ENCODE measurements at regions not wholly inside any gene's neighbourhood (a gene's known extent, or its start where the extent isn't known, plus 50 kb on each side); places are given as distances from the start of the nearest gene placed in this dataset.

DNA sequence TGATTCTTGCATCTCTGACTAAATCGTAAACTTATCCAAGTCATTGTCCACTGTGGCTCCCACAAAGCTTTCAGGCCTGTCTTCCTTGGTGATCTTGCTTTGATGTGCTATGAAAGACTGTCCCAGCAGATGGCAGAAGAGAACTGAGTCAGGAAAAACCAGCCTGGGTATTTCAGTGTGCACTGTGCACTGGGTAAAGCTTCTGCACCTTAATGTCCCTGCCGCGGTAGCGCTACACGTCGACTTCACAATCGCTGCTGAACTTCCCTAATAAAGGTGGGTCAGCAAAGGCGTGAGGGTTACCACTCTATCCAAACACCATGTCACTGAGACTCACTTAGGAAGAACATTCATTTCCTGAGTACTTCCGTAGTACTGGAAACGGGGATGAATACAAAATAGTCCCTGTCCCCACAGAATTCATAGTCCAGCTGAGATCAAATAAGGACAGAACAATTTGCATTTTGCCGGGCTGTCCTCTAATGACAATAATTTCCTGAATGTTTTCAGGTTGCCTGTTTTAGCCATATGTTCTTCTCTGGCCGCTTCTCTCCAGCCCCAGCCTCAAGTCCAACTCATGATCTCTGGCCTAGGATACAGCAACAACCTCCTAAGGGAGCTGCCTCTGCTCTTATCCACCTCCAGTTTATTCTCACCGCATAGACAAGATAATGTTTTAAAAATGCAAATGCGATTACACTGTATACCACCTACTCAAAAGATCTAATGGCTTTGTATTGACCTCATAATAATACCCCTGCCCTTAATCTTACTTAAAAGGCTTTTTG is 83.6 kb upstream of the AKAP13 start:
- H2AFZ ChIP-seq (ENCODE audit: low read depth): peak overlapping the region; percentile 47; the same call in 1 of the 2 replicates
- peak; percentile 70 for DNase-seq
- H3K4me2 ChIP-seq: peak overlapping the region; percentile 41; the same call in 1 of the 2 replicates
- no peaks in the 10 kb centered on the region for H3K36me3 ChIP-seq (replicated peaks in 1 of 2; ENCODE audit: control insufficient read depth in 1 of 2, insufficient read depth in 2 of 2, low read length in 1 of 2)
- peak overlapping the region; percentile 13 to 28; a peak in 2 of 4 replicates for H3K4me3 ChIP-seq (ENCODE audit: low read depth in 2 of 2, low read length in 1 of 2)
- H3K27me3 ChIP-seq (ENCODE audit: insufficient read depth): no peaks in the 10 kb centered on the region
- H3K79me2 ChIP-seq (ENCODE audit: insufficient read depth): no peaks in the 10 kb centered on the region
- POLR2A ChIA-PET: no interaction called here
- 33% methylated on average over 14 of the region's 14 CpGs for WGBS (ENCODE audit: low lambda C conversion rate)
- TF ChIP-seq, protein P1, sequence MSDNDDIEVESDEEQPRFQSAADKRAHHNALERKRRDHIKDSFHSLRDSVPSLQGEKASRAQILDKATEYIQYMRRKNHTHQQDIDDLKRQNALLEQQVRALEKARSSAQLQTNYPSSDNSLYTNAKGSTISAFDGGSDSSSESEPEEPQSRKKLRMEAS (IDR thresholded peaks at IDR 0.05; ENCODE audit: low read depth): no peak
- TF ChIP-seq NFIC (IDR thresholded peaks at IDR 0.05; ENCODE audit: borderline replicate concordance) (no peak), MXI1 (IDR thresholded peaks at IDR 0.05; ENCODE audit: low read depth, low read length) (peak; percentile 13; the same call in 1 of the 2 replicates), JUND (IDR thresholded peaks at IDR 0.05) (no peak), GABPA (IDR thresholded peaks at IDR 0.05; ENCODE audit: low read depth) (no peak), RAD21 (IDR thresholded peaks at IDR 0.05; ENCODE audit: low read length) (peak; percentile 94), FOSL2 (IDR thresholded peaks at IDR 0.05; ENCODE audit: borderline replicate concordance, low read depth) (no peak), RCOR1 (IDR thresholded peaks at IDR 0.05; ENCODE audit: low read length) (no peak), YY1 (IDR thresholded peaks at IDR 0.05; ENCODE audit: low read depth) (no peak), FOXJ3 (CRISPR knock-in tag; IDR thresholded peaks at IDR 0.05) (no peak), SMC3 (IDR thresholded peaks at IDR 0.05; ENCODE audit: low read depth, low read length) (peak; percentile 85)
- TF ChIP-seq, protein P2, sequence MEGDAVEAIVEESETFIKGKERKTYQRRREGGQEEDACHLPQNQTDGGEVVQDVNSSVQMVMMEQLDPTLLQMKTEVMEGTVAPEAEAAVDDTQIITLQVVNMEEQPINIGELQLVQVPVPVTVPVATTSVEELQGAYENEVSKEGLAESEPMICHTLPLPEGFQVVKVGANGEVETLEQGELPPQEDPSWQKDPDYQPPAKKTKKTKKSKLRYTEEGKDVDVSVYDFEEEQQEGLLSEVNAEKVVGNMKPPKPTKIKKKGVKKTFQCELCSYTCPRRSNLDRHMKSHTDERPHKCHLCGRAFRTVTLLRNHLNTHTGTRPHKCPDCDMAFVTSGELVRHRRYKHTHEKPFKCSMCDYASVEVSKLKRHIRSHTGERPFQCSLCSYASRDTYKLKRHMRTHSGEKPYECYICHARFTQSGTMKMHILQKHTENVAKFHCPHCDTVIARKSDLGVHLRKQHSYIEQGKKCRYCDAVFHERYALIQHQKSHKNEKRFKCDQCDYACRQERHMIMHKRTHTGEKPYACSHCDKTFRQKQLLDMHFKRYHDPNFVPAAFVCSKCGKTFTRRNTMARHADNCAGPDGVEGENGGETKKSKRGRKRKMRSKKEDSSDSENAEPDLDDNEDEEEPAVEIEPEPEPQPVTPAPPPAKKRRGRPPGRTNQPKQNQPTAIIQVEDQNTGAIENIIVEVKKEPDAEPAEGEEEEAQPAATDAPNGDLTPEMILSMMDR (IDR thresholded peaks at IDR 0.05): peak; percentile 78
- TF ChIP-seq, protein P3, sequence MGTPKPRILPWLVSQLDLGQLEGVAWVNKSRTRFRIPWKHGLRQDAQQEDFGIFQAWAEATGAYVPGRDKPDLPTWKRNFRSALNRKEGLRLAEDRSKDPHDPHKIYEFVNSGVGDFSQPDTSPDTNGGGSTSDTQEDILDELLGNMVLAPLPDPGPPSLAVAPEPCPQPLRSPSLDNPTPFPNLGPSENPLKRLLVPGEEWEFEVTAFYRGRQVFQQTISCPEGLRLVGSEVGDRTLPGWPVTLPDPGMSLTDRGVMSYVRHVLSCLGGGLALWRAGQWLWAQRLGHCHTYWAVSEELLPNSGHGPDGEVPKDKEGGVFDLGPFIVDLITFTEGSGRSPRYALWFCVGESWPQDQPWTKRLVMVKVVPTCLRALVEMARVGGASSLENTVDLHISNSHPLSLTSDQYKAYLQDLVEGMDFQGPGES (IDR thresholded peaks at IDR 0.05; ENCODE audit: low read depth, low read length): no peak
- H3K9me2 ChIP-seq: no peaks in the 10 kb centered on the region
- H3K27ac ChIP-seq (ENCODE audit: low read depth in 2 of 2, low read length in 1 of 2): no peak overlapping the region
- no peaks in the 10 kb centered on the region; a peak in 1 of 4 replicates for H3K4me1 ChIP-seq (ENCODE audit: control insufficient read depth in 1 of 2, insufficient read depth in 2 of 2, low read depth in 1 of 2, low read length in 1 of 2)
- CTCF ChIA-PET: interaction anchor here (0.6 to 2.2 kb wide), 72 partner anchors 8 to 709 kb away, joined by 3 to 21 read pairs (median 4); no protein-coding TSS in a partner anchor
- no peaks in the 10 kb centered on the region for H3K9me3 ChIP-seq
- H3K9ac ChIP-seq: no peak overlapping the region
- H4K20me1 ChIP-seq (ENCODE audit: insufficient read depth): no peaks in the 10 kb centered on the region
- no peaks in the 10 kb centered on the region for H3F3A ChIP-seq (replicated peaks; ENCODE audit: insufficient read depth)

DNA sequence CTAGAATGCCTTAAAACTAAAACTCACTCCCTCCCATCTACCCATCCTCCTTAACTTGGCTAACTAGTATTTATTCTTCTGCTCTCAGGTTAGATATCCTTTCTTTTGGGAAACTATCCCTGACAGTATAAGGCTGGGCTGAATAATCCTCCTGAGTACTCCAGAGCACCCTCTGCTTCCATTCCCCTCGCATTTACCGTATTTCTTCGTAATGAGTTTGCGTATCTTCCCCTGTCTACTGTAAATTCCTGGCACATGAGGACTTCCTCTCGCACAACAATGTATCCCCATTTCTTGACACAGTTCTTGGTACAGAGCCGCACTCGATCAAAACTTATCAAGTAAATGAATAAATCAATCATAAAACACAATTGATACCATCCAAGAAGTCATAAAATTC is 82.9 kb upstream of the AKAP13 start:
- TF ChIP-seq RFX5 (IDR thresholded peaks at IDR 0.05; ENCODE audit: low read length): no peak
- no peak for TF ChIP-seq RAD21 (IDR thresholded peaks at IDR 0.05; ENCODE audit: low read length)
- no peak for TF ChIP-seq RCOR1 (IDR thresholded peaks at IDR 0.05; ENCODE audit: low read length)
- TF ChIP-seq TEAD4 (IDR thresholded peaks at IDR 0.05; ENCODE audit: borderline replicate concordance, insufficient read depth): no peak
- no peak for TF ChIP-seq MXI1 (IDR thresholded peaks at IDR 0.05; ENCODE audit: low read depth, low read length)
- TF ChIP-seq, protein P4, sequence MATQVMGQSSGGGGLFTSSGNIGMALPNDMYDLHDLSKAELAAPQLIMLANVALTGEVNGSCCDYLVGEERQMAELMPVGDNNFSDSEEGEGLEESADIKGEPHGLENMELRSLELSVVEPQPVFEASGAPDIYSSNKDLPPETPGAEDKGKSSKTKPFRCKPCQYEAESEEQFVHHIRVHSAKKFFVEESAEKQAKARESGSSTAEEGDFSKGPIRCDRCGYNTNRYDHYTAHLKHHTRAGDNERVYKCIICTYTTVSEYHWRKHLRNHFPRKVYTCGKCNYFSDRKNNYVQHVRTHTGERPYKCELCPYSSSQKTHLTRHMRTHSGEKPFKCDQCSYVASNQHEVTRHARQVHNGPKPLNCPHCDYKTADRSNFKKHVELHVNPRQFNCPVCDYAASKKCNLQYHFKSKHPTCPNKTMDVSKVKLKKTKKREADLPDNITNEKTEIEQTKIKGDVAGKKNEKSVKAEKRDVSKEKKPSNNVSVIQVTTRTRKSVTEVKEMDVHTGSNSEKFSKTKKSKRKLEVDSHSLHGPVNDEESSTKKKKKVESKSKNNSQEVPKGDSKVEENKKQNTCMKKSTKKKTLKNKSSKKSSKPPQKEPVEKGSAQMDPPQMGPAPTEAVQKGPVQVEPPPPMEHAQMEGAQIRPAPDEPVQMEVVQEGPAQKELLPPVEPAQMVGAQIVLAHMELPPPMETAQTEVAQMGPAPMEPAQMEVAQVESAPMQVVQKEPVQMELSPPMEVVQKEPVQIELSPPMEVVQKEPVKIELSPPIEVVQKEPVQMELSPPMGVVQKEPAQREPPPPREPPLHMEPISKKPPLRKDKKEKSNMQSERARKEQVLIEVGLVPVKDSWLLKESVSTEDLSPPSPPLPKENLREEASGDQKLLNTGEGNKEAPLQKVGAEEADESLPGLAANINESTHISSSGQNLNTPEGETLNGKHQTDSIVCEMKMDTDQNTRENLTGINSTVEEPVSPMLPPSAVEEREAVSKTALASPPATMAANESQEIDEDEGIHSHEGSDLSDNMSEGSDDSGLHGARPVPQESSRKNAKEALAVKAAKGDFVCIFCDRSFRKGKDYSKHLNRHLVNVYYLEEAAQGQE (IDR thresholded peaks at IDR 0.05; ENCODE audit: low read depth, low read length): no peak
- Histone ChIP-seq H3K4me3 (ENCODE audit: low read depth in 2 of 2, low read length in 1 of 2) (no peak overlapping the region), H3K27ac (ENCODE audit: low read depth in 2 of 2, low read length in 1 of 2) (no peak overlapping the region), H3K4me2 (no peak overlapping the region), H3K9ac (no peak overlapping the region), H3K4me1 (ENCODE audit: control insufficient read depth in 1 of 2, insufficient read depth in 2 of 2, low read depth in 1 of 2, low read length in 1 of 2) (no peaks in the 10 kb centered on the region; a peak in 1 of 4 replicates), H2AFZ (ENCODE audit: low read depth) (no peak overlapping the region), H3K9me3 (no peaks in the 10 kb centered on the region), H3K36me3 (replicated peaks in 1 of 2; ENCODE audit: control insufficient read depth in 1 of 2, insufficient read depth in 2 of 2, low read length in 1 of 2) (no peaks in the 10 kb centered on the region), H4K20me1 (ENCODE audit: insufficient read depth) (no peaks in the 10 kb centered on the region), H3F3A (replicated peaks; ENCODE audit: insufficient read depth) (peaks cover 1% of the 10 kb centered on the region), H3K79me2 (ENCODE audit: insufficient read depth) (no peaks in the 10 kb centered on the region), H3K9me2 (no peaks in the 10 kb centered on the region), H3K27me3 (ENCODE audit: insufficient read depth) (no peaks in the 10 kb centered on the region)
- no peak for DNase-seq
- POLR2A ChIA-PET: no interaction called here
- CTCF ChIA-PET: interaction anchor here (0.8 to 2.2 kb wide), 19 partner anchors 9 to 557 kb away, joined by 3 to 15 read pairs (median 5); no protein-coding TSS in a partner anchor
- 97% methylated on average over 7 of the region's 7 CpGs for WGBS (ENCODE audit: low lambda C conversion rate)

Measured in SK-N-SH (cell line).